Esophagus squamous epithelium (tissue), 4 donors: ENCODE measurements at regions not wholly inside any gene's neighbourhood (a gene's known extent, or its start where the extent isn't known, plus 50 kb on each side); places are given as distances from the start of the nearest gene placed in this dataset.

Source experiments
- CTCF ChIP-seq, 6 experiments: fragments of 450-650 bp in 4 of 6; fragments of 200-600 bp in 2 of 6; sonication (generic) in 2 of 6; IDR thresholded peaks; one replicate each; pipeline ENCODE4 v1.5.1; 2016 to 2019; ENCODE audit warnings: antibody characterized with exemption in 6 of 6, mild to moderate bottlenecking in 4 of 6, moderate library complexity in 4 of 6
- POLR2A ChIP-seq, 4 donors: fragments of 450-650 bp; IDR thresholded peaks; one replicate each; pipeline ENCODE4 v1.6.1; 2017; ENCODE audit warnings: antibody characterized with exemption in 4 of 4, mild to moderate bottlenecking in 4 of 4, moderate library complexity in 3 of 4

- no peak for TF ChIP-seq CTCF (IDR thresholded peaks at IDR 0.05)
- TF ChIP-seq POLR2A (IDR thresholded peaks at IDR 0.05): no peak
Measured at GRCh38 chr5:162703914-162704313, 636.3 kb downstream of the GABRG2 start.
